ENCODE measurements at regions not wholly inside any gene's neighbourhood (a gene's known extent, or its start where the extent isn't known, plus 50 kb on each side); places are given as distances from the start of the nearest gene placed in this dataset.
"Not testable (repeated sequence)": the region's sequence is repeated elsewhere in the genome, so short reads cannot be mapped to it uniquely, and the experiment has no call there.

GRCh38 chr10:94125856-94126255, 132.1 kb downstream of the PLCE1 start:
- no peak for DNase-seq (ENCODE audit: low spot score)

GRCh38 chr10:94129393-94130130, 135.8 kb downstream of the PLCE1 start:
- DNase-seq (ENCODE audit: low spot score) = no peak

- no peak for DNase-seq (ENCODE audit: low spot score)
Measured at GRCh38 chr10:94131885-94132284, 138.2 kb downstream of the PLCE1 start.

GRCh38 chr10:94133239-94133638, 139.5 kb downstream of the PLCE1 start:
- peak; percentile 41 for DNase-seq (ENCODE audit: low spot score)

- no peak for DNase-seq (ENCODE audit: low spot score)
Measured at GRCh38 chr10:94137747-94138146, 144.0 kb downstream of the PLCE1 start.

GRCh38 chr10:94138391-94138790, 144.7 kb downstream of the PLCE1 start:
- DNase-seq (ENCODE audit: low spot score) = no peak

- no peak for DNase-seq (ENCODE audit: low spot score)
Measured at GRCh38 chr10:94143261-94143660, 149.5 kb downstream of the PLCE1 start.

- no peak for DNase-seq (ENCODE audit: low spot score)
Measured at GRCh38 chr10:94146313-94146712, 152.6 kb downstream of the PLCE1 start.

- no peak for DNase-seq (ENCODE audit: low spot score)
Measured at GRCh38 chr10:94146746-94147145, 153.0 kb downstream of the PLCE1 start.

- no peak for DNase-seq (ENCODE audit: low spot score)
Measured at GRCh38 chr10:94149702-94150101, 156.0 kb downstream of the PLCE1 start.

- DNase-seq (ENCODE audit: low spot score) = no peak
Measured at GRCh38 chr10:94150541-94151184, 156.9 kb downstream of the PLCE1 start.

GRCh38 chr10:94155722-94156271, 162.1 kb downstream of the PLCE1 start:
- no peak for DNase-seq (ENCODE audit: low spot score)

- no peak for DNase-seq (ENCODE audit: low spot score)
Measured at GRCh38 chr10:94156453-94156852, 162.7 kb downstream of the PLCE1 start.

GRCh38 chr10:94165158-94165611, 171.5 kb downstream of the PLCE1 start:
- not testable (repeated sequence) for DNase-seq (ENCODE audit: low spot score)

GRCh38 chr10:94172332-94172731, 178.6 kb downstream of the PLCE1 start:
- no peak for DNase-seq (ENCODE audit: low spot score)

GRCh38 chr10:94173594-94173993, 179.9 kb downstream of the PLCE1 start:
- no peak for DNase-seq (ENCODE audit: low spot score)

- DNase-seq (ENCODE audit: low spot score) = no peak
Measured at GRCh38 chr10:94174838-94175237, 181.1 kb downstream of the PLCE1 start.

GRCh38 chr10:94178475-94179253, 184.1 kb downstream of the NOC3L start:
- DNase-seq (ENCODE audit: low spot score) = no peak

GRCh38 chr10:94180576-94180975, 182.2 kb downstream of the NOC3L start:
- DNase-seq (ENCODE audit: low spot score) = no peak

- no peak for DNase-seq (ENCODE audit: low spot score)
Measured at GRCh38 chr10:94183666-94184264, 179.0 kb downstream of the NOC3L start.

- DNase-seq (ENCODE audit: low spot score) = no peak
Measured at GRCh38 chr10:94186722-94187121, 176.0 kb downstream of the NOC3L start.

- no peak for DNase-seq (ENCODE audit: low spot score)
Measured at GRCh38 chr10:94192333-94192732, 170.4 kb downstream of the NOC3L start.

Measured in iPS-NIHi11 (cell line).